CD14-positive monocyte (primary cell): ENCODE measurements at regions not wholly inside any gene's neighbourhood (a gene's known extent, or its start where the extent isn't known, plus 50 kb on each side); places are given as distances from the start of the nearest gene placed in this dataset.
"Not testable (repeated sequence)": the region's sequence is repeated elsewhere in the genome, so short reads cannot be mapped to it uniquely, and the experiment has no call there.

Experiments
- DNase-seq, 3 donors: peaks; one replicate each; pipeline ENCODE4 v3.0.0-alpha.2; 2011 to 2022
- H2AFZ ChIP-seq: 2 replicates; pipeline ENCODE4 v1.6.0; 2012; ENCODE audit warnings: mild to moderate bottlenecking, low read depth, low read length, inconsistent platforms; ENCODE audit not compliant: insufficient read depth, poor library complexity, severe bottlenecking
- H3K27ac ChIP-seq, 2 donors: 1 replicate in 1 of 2; 2 replicates in 1 of 2; pipeline ENCODE4 v1.5.1; 2012 to 2013; ENCODE audit warnings: low read length in 2 of 2, control low read depth in 1 of 2, inconsistent platforms in 1 of 2, low read depth in 1 of 2, mild to moderate bottlenecking in 1 of 2
- H3K27me3 ChIP-seq, 2 donors: one replicate each; pipeline versions ENCODE4 v1.6.0 to v1.6.1; 2011 to 2013; ENCODE audit warnings: low read length in 2 of 2; ENCODE audit not compliant: control insufficient read depth in 2 of 2, insufficient read depth in 2 of 2
- H3K36me3 ChIP-seq, 2 donors: replicated peaks in 1 of 2; 1 replicate in 1 of 2; 2 replicates in 1 of 2; pipeline versions ENCODE4 v1.5.1 to v1.6.1; 2012 to 2013; ENCODE audit warnings: low read length in 2 of 2, control low read depth in 1 of 2, inconsistent platforms in 1 of 2, mild to moderate bottlenecking in 1 of 2; ENCODE audit not compliant: insufficient read depth in 2 of 2, control insufficient read depth in 1 of 2
- H3K4me1 ChIP-seq, 2 donors: 1 replicate in 1 of 2; 2 replicates in 1 of 2; pipeline versions ENCODE4 v1.5.1 to v1.6.1; 2012 to 2013; ENCODE audit warnings: low read length in 2 of 2, control low read depth in 1 of 2, inconsistent platforms in 1 of 2, mild to moderate bottlenecking in 1 of 2, moderate library complexity in 1 of 2; ENCODE audit not compliant: insufficient read depth in 2 of 2, control insufficient read depth in 1 of 2
- H3K4me2 ChIP-seq: replicated peaks from 2 replicates; pipeline ENCODE3; 2012; ENCODE audit warnings: low read length, moderate library complexity, mild to moderate bottlenecking; ENCODE audit not compliant: poor library complexity, severe bottlenecking; ENCODE audit errors: extremely low read depth
- H3K4me3 ChIP-seq, 3 experiments: fragments of 200-600 bp in 1 of 3; sonication (generic) in 1 of 3; replicated peaks in 1 of 3; 1 replicate in 2 of 3; 2 replicates in 1 of 3; pipeline ENCODE4 v1.5.1; 2011 to 2013; ENCODE audit warnings: low read length in 3 of 3, mild to moderate bottlenecking in 3 of 3, control low read depth in 2 of 3, low read depth in 2 of 3, inconsistent platforms in 1 of 3, moderate library complexity in 1 of 3
- H3K79me2 ChIP-seq: 2 replicates; pipeline ENCODE4 v1.6.0; 2012; ENCODE audit warnings: mild to moderate bottlenecking, control low read depth, inconsistent platforms, low read length, moderate library complexity; ENCODE audit not compliant: insufficient read depth
- H3K9ac ChIP-seq: 2 replicates; pipeline ENCODE4 v1.6.0; 2017; ENCODE audit warnings: low read length, mild to moderate bottlenecking; ENCODE audit not compliant: insufficient read depth, poor library complexity, severe bottlenecking
- H3K9me3 ChIP-seq, 2 donors: replicated peaks in 1 of 2; 1 replicate in 1 of 2; 2 replicates in 1 of 2; pipeline versions ENCODE4 v1.5.1 to v1.6.1; 2012 to 2013; ENCODE audit warnings: low read length in 2 of 2, control low read depth in 1 of 2; ENCODE audit not compliant: control insufficient read depth in 1 of 2, insufficient read depth in 1 of 2
- H4K20me1 ChIP-seq: 2 replicates; pipeline ENCODE4 v1.6.0; 2012; ENCODE audit warnings: mild to moderate bottlenecking, low read length, control low read depth, moderate library complexity; ENCODE audit not compliant: insufficient read depth
- H3K27ac Mint-ChIP-seq, 7 donors: one replicate each; pipeline ENCODE4 v1.8.0; 2020; ENCODE audit warnings: mild to moderate bottlenecking in 7 of 7, mixed read lengths in 7 of 7, moderate library complexity in 6 of 7, inconsistent platforms in 2 of 7
- H3K27me3 Mint-ChIP-seq, 3 donors: one replicate each; pipeline ENCODE4 v1.8.0; 2021 to 2022; ENCODE audit warnings: low read depth in 3 of 3, mild to moderate bottlenecking in 3 of 3, mixed read lengths in 3 of 3, moderate library complexity in 3 of 3, inconsistent platforms in 1 of 3
- H3K36me3 Mint-ChIP-seq, 2 donors: one replicate each; pipeline ENCODE4 v1.8.0; 2020; ENCODE audit warnings: mixed read lengths in 2 of 2, inconsistent platforms in 1 of 2, mild to moderate bottlenecking in 1 of 2
- H3K4me1 Mint-ChIP-seq: one replicate; pipeline ENCODE4 v1.8.0; 2020; ENCODE audit warnings: mild to moderate bottlenecking, mixed read lengths
- H3K4me3 Mint-ChIP-seq, 2 donors: one replicate each; pipeline ENCODE4 v1.8.0; 2020; ENCODE audit warnings: mild to moderate bottlenecking in 2 of 2, mixed read lengths in 2 of 2, moderate library complexity in 1 of 2
- H3K9me3 Mint-ChIP-seq, 7 donors: one replicate each; pipeline ENCODE4 v1.8.0; 2020 to 2022; ENCODE audit warnings: mixed read lengths in 7 of 7, mild to moderate bottlenecking in 6 of 7, moderate library complexity in 6 of 7, inconsistent platforms in 2 of 7
- CTCF ChIP-seq: fragments of 200-600 bp; IDR thresholded peaks from one replicate; pipeline ENCODE4 v1.8.0; 2022; ENCODE audit warnings: antibody characterized with exemption, mild to moderate bottlenecking
- WGBS: methylation state at CpG from one replicate; pipeline ENCODE4 v1.1.5; 2013; ENCODE audit warnings: missing lambda C conversion rate; ENCODE audit not compliant: insufficient coverage; 5-methylcytosine and 5-hydroxymethylcytosine counted together
- intact Hi-C, 2 donors: fragments of 100-400 bp; cut with micrococcal nuclease; formaldehyde crosslinking; loops; one replicate each; pipeline versions ENCODE4 v1.15.0 to v1.15.1; 2023

- no peaks in the 10 kb centered on the region for H3K9me3 ChIP-seq
- 100% methylated on average over 1 of the region's 3 CpGs for WGBS
- H3K36me3 ChIP-seq: no peaks in the 10 kb centered on the region
- H3K79me2 ChIP-seq: no peaks in the 10 kb centered on the region
- H3K27ac ChIP-seq: no peak overlapping the region
- no peak for TF ChIP-seq CTCF
- peaks cover 0 to 1% (median 0%) of the 10 kb centered on the region in 3 donors for H3K27me3 Mint-ChIP-seq
- H2AFZ ChIP-seq: no peak overlapping the region
- no peaks in the 10 kb centered on the region for H3K36me3 Mint-ChIP-seq
- DNase-seq: no peak
- H3K4me3 ChIP-seq: no peak overlapping the region
- no peaks in the 10 kb centered on the region for H3K4me1 ChIP-seq
- intact Hi-C loops: no loop called here
- H3K4me1 Mint-ChIP-seq: no peaks in the 10 kb centered on the region
- H3K4me2 ChIP-seq: no peak overlapping the region
- no peak overlapping the region for H3K9ac ChIP-seq
- H3K9me3 Mint-ChIP-seq: peaks cover 0 to 3% (median 0%) of the 10 kb centered on the region in 7 donors
- no peaks in the 10 kb centered on the region for H4K20me1 ChIP-seq
- no peak overlapping the region for H3K27ac Mint-ChIP-seq
- no peak overlapping the region for H3K4me3 Mint-ChIP-seq
- no peaks in the 10 kb centered on the region for H3K27me3 ChIP-seq
Observed at GRCh38 chr15:95035106-95035505, 803.7 kb downstream of the MCTP2 start.

GRCh38 chr15:95041297-95041696 is 809.9 kb downstream of the MCTP2 start:
- Histone ChIP-seq H3K9me3 (no peaks in the 10 kb centered on the region), H4K20me1 (no peaks in the 10 kb centered on the region), H3K4me1 (no peaks in the 10 kb centered on the region), H3K4me3 (no peak overlapping the region), H2AFZ (no peak overlapping the region), H3K9ac (no peak overlapping the region), H3K4me2 (no peak overlapping the region), H3K36me3 (no peaks in the 10 kb centered on the region), H3K27ac (no peak overlapping the region), H3K79me2 (no peaks in the 10 kb centered on the region), H3K27me3 (no peaks in the 10 kb centered on the region)
- Mint-ChIP-seq H3K4me1 (no peaks in the 10 kb centered on the region), H3K36me3 (no peaks in the 10 kb centered on the region), H3K9me3 (peaks cover 0 to 9% (median 0%) of the 10 kb centered on the region in 7 donors), H3K27me3 (peaks cover 0 to 1% (median 0%) of the 10 kb centered on the region in 3 donors), H3K27ac (no peak overlapping the region), H3K4me3 (no peak overlapping the region)
- no peak for DNase-seq
- intact Hi-C loops: no loop called here
- no peak for TF ChIP-seq CTCF
- WGBS: no CpG with 5 or more reads among the region's 1 CpG

- H3K4me3 Mint-ChIP-seq, H3K27ac ChIP-seq, H2AFZ ChIP-seq, H3K27ac Mint-ChIP-seq, H3K4me3 ChIP-seq, H3K9ac ChIP-seq, H3K27me3 ChIP-seq, H3K79me2 ChIP-seq, H3K36me3 ChIP-seq, H3K9me3 ChIP-seq, H4K20me1 ChIP-seq, H3K4me2 ChIP-seq, H3K4me1 ChIP-seq, H3K4me1 Mint-ChIP-seq, H3K36me3 Mint-ChIP-seq, DNase-seq, intact Hi-C loops, H3K27me3 Mint-ChIP-seq: not testable (repeated sequence)
- WGBS: 86% methylated on average over 7 of the region's 9 CpGs
- H3K9me3 Mint-ChIP-seq: peaks cover 3 to 18% (median 9%) of the 10 kb centered on the region in 7 donors
Observed at GRCh38 chr15:95043236-95043932, 812.0 kb downstream of the MCTP2 start.
